OCI-LY1 (cell line): ENCODE measurements at regions not wholly inside any gene's neighbourhood (a gene's known extent, or its start where the extent isn't known, plus 50 kb on each side); places are given as distances from the start of the nearest gene placed in this dataset.

ENCODE experiments used
- EZH2 ChIP-seq: fragments of 200-600 bp; sonication (generic), shearing (Covaris generic); IDR thresholded peaks from 2 replicates; pipeline ENCODE4 v1.8.0; 2017; ENCODE audit warnings: borderline replicate concordance, mixed run types, mild to moderate bottlenecking, antibody characterized with exemption, low read length, moderate library complexity, mixed read lengths
- TF ChIP-seq, protein P1 (sequence below): fragments of 200-600 bp; sonication (generic), shearing (Covaris generic); IDR thresholded peaks from 2 replicates; pipeline ENCODE4 v1.5.1; 2017; ENCODE audit warnings: mild to moderate bottlenecking, antibody characterized with exemption, low read length, moderate library complexity, mixed read lengths

DNA sequence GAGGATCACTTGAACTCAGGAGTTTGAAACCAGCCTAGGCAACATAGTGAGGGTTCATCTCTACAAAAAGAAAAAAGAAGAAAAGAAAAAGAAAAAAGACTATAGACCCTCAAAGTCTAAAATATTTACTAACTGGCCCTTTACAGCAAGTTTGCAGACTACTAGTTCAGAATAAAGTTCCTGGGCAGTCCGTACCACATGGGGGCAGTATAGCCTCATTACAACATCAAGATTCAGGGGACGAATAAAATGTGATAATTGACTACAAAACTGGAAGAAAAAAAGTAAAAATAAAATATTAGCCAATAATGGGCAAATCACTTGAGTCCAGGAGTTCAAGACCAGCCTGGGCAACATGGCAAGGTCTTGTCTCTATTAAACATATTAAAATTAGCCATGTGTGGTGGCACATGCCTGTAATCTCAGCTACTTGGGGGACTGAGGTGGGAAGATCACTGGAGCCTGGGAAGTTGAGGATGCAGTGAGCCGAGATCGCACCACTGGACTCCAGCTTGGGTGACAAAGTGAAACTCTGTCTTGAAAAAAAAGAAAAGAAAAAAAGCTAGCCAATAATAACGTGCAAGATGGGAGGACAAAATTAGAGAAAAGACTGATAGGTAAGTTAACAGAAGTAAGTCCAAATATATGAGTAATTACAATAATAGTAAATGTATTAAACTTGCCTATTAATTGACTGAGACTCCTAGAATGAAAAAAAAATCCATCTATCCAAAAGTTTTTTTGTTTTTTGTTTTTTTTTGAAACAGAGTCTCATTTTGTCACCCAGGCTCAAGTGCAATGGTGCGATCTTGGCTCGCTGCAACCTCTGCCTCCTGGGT, 129.4 kb upstream of the SEC14L1 start:
- TF ChIP-seq, protein P1, sequence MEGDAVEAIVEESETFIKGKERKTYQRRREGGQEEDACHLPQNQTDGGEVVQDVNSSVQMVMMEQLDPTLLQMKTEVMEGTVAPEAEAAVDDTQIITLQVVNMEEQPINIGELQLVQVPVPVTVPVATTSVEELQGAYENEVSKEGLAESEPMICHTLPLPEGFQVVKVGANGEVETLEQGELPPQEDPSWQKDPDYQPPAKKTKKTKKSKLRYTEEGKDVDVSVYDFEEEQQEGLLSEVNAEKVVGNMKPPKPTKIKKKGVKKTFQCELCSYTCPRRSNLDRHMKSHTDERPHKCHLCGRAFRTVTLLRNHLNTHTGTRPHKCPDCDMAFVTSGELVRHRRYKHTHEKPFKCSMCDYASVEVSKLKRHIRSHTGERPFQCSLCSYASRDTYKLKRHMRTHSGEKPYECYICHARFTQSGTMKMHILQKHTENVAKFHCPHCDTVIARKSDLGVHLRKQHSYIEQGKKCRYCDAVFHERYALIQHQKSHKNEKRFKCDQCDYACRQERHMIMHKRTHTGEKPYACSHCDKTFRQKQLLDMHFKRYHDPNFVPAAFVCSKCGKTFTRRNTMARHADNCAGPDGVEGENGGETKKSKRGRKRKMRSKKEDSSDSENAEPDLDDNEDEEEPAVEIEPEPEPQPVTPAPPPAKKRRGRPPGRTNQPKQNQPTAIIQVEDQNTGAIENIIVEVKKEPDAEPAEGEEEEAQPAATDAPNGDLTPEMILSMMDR: peak; percentile 88
- no peak for TF ChIP-seq EZH2
